ENCODE measurements at regions not wholly inside any gene's neighbourhood (a gene's known extent, or its start where the extent isn't known, plus 50 kb on each side); places are given as distances from the start of the nearest gene placed in this dataset.

DNA sequence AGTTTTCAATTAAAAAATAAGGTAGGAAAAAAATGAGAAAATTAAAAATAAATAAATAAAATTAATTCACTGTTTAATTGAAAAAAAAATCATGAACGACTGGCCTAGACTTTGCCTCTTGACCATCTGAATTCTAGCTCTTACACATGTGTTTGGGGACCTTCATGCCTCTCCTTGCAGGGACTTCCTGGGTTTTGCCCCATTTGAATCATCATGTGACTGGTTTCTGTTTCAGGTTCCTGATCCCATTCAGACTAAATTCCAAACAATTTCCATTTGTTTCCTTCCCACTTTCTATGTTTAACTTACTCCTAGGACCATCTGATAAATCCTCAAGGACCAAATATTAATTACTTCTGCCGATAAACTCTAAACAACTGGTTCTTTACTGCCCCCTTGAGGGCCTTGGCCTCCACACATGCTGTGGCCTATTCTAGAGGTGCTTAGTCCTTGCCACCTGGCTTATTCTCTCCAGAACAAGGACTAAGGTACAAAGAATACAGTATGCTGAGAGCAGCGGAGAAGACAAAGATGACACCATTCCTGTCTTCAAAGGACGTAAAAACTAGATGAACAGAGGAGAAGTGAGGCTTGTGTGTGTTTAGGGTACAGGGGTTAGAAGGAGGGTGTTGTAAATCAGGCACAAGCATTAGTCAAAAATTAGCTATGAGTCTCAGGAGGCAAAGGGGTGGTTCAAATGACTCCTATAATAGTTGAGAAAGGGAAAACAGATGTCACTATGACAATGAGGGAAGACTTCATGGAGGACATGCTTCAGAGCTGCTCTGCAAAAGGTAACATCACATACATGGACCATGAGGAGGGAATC is 125.8 kb upstream of the AVPR1A start:
- DNase-seq (ENCODE audit: low read depth, low spot score): no peak

DNA sequence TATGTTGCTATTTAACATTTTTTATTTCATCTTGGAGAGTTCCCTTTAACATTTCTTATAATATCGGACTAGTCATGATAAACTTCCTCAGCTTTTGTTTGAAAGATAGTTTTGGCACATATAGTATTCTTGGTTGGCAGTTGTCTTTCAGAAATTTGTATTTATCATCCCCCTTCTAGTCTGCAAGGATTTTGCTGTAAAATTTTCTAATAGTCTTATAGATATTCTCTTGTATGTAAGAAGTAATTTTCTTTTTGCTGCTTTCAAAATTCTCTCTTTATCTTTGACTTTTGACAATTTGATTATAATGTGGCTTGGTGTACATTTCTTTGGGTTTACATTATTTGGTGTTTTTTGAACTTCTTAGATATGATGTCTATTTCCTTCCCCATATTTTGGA is 116.0 kb upstream of the AVPR1A start:
- no peak for DNase-seq (ENCODE audit: low read depth, low spot score)
- no peaks in the 10 kb centered on the region for H3K4me1 ChIP-seq (ENCODE audit: control insufficient read depth, insufficient read depth, low read length)
- no peaks in the 10 kb centered on the region for H3K36me3 ChIP-seq (ENCODE audit: control insufficient read depth, insufficient read depth, low read length)
- H3K27me3 ChIP-seq (ENCODE audit: control insufficient read depth, insufficient read depth, low read length): no peaks in the 10 kb centered on the region
- H3K4me3 ChIP-seq (ENCODE audit: low read length): no peak overlapping the region
- H3K9me3 ChIP-seq (ENCODE audit: control insufficient read depth, insufficient read depth, low read length): no peaks in the 10 kb centered on the region
- no CpG with 5 or more reads among the region's 1 CpG for WGBS (ENCODE audit: insufficient coverage, insufficient read length)
- no peak overlapping the region for H3K27ac ChIP-seq (ENCODE audit: low read length)

More for the DNA sequence above, 125.8 kb upstream of the AVPR1A start:
- Histone ChIP-seq H3K27ac (ENCODE audit: low read length) (no peak overlapping the region), H3K4me1 (ENCODE audit: control insufficient read depth, insufficient read depth, low read length) (no peaks in the 10 kb centered on the region), H3K9me3 (ENCODE audit: control insufficient read depth, insufficient read depth, low read length) (no peaks in the 10 kb centered on the region), H3K27me3 (ENCODE audit: control insufficient read depth, insufficient read depth, low read length) (no peaks in the 10 kb centered on the region), H3K36me3 (ENCODE audit: control insufficient read depth, insufficient read depth, low read length) (no peaks in the 10 kb centered on the region), H3K4me3 (ENCODE audit: low read length) (no peak overlapping the region)
- WGBS (ENCODE audit: insufficient coverage, insufficient read length): no CpG with 5 or more reads among the region's 4 CpGs

DNA sequence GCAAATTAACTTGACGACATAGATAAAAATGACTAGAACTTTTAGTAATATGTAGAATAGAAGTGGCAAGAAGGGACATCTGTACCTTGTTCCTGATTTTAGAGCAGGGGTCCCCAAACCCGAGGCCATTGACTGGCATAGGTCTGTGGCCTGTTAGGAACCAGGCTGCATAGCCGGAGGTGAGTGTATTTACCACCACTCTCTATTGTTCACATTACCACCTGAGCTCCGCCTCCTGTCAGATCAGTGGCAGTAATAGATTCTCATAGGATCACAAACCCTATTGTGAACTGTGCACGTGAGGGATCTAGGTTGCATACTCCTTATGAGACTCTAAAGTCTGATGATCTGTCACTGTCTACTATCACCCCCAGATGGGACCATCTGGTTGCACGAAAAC is 113.6 kb upstream of the AVPR1A start:
- DNase-seq (ENCODE audit: low read depth, low spot score): no peak
- WGBS (ENCODE audit: insufficient coverage, insufficient read length): no CpG with 5 or more reads among the region's 6 CpGs
- no peak overlapping the region for H3K4me3 ChIP-seq (ENCODE audit: low read length)
- H3K4me1 ChIP-seq (ENCODE audit: control insufficient read depth, insufficient read depth, low read length): no peaks in the 10 kb centered on the region
- H3K27ac ChIP-seq (ENCODE audit: low read length): no peak overlapping the region
- H3K36me3 ChIP-seq (ENCODE audit: control insufficient read depth, insufficient read depth, low read length): no peaks in the 10 kb centered on the region
- H3K27me3 ChIP-seq (ENCODE audit: control insufficient read depth, insufficient read depth, low read length): no peaks in the 10 kb centered on the region
- no peaks in the 10 kb centered on the region for H3K9me3 ChIP-seq (ENCODE audit: control insufficient read depth, insufficient read depth, low read length)

DNA sequence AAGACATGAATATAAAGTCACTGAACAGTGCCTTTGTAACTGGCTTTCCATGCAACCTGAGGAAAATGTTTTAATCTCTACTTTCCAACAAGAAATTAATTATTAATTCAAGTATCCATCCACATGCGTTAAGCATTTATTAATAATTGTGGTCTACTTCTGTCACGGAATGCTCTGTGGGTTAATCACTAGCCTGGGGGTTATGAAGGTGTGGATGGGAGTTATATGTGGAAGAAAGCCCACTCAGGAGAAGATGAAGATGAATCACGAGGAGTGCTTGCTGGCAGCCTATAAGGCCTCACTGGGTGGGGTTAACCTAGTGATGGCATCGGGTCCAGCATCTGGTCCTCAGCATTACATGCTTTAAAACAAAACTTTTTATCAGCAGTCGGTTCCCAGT is 99.5 kb upstream of the AVPR1A start:
- no CpG with 5 or more reads among the region's 5 CpGs for WGBS (ENCODE audit: insufficient coverage, insufficient read length)

DNA sequence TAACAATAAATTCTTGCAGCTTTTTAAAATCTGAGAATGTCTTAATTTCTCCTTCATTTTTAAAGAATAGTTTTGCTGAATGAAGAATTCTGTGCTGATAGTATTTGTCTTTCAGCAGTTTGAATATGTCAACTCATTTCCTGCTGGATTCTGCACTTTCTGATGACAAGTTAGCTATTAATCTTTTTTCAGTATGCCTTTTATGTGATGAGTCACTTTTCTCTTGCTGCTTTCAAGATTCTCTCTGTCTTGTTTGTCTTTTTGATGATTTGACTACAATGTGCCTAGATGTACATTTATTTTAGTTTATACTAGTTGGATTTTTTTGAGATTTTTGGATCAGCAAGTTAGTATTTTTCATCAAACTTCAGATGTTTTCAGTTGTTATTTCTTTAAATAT is 87.9 kb upstream of the AVPR1A start:
- Histone ChIP-seq H3K27ac (ENCODE audit: low read length) (no peak overlapping the region), H3K9me3 (ENCODE audit: control insufficient read depth, insufficient read depth, low read length) (no peaks in the 10 kb centered on the region), H3K27me3 (ENCODE audit: control insufficient read depth, insufficient read depth, low read length) (no peaks in the 10 kb centered on the region), H3K4me1 (ENCODE audit: control insufficient read depth, insufficient read depth, low read length) (no peaks in the 10 kb centered on the region), H3K36me3 (ENCODE audit: control insufficient read depth, insufficient read depth, low read length) (no peaks in the 10 kb centered on the region), H3K4me3 (ENCODE audit: low read length) (no peak overlapping the region)
- no peak for DNase-seq (ENCODE audit: low read depth, low spot score)

More for the DNA sequence above, 99.5 kb upstream of the AVPR1A start:
- Histone ChIP-seq H3K27me3 (ENCODE audit: control insufficient read depth, insufficient read depth, low read length) (no peaks in the 10 kb centered on the region), H3K4me3 (ENCODE audit: low read length) (no peak overlapping the region), H3K4me1 (ENCODE audit: control insufficient read depth, insufficient read depth, low read length) (no peaks in the 10 kb centered on the region), H3K36me3 (ENCODE audit: control insufficient read depth, insufficient read depth, low read length) (no peaks in the 10 kb centered on the region), H3K27ac (ENCODE audit: low read length) (no peak overlapping the region), H3K9me3 (ENCODE audit: control insufficient read depth, insufficient read depth, low read length) (no peaks in the 10 kb centered on the region)
- no peak for DNase-seq (ENCODE audit: low read depth, low spot score)

DNA sequence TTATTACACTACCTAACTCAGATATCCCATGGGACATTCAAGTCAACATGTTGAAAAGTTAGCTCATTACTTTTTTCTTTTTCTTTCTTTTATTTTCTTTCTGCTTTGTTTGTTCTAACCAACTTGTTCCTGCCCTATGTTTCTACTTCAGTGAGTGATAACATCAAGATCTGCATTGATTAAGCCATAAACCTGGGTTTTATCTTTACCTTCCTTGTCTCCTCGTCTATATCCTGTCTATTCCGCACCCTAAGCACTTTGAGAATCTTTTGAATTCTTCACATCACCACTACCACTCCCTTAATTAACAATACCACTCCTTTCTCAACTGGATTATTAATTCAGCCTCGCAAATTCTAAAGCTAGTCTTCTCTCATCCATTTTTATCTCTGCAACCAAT is 81.9 kb upstream of the AVPR1A start:
- WGBS (ENCODE audit: insufficient coverage, insufficient read length): 100% methylated on average over 2 of the region's 3 CpGs
- Histone ChIP-seq H3K4me3 (ENCODE audit: low read length) (no peak overlapping the region), H3K4me1 (ENCODE audit: control insufficient read depth, insufficient read depth, low read length) (no peaks in the 10 kb centered on the region), H3K27me3 (ENCODE audit: control insufficient read depth, insufficient read depth, low read length) (no peaks in the 10 kb centered on the region), H3K9me3 (ENCODE audit: control insufficient read depth, insufficient read depth, low read length) (no peaks in the 10 kb centered on the region), H3K36me3 (ENCODE audit: control insufficient read depth, insufficient read depth, low read length) (no peaks in the 10 kb centered on the region), H3K27ac (ENCODE audit: low read length) (no peak overlapping the region)
- no peak for DNase-seq (ENCODE audit: low read depth, low spot score)

DNA sequence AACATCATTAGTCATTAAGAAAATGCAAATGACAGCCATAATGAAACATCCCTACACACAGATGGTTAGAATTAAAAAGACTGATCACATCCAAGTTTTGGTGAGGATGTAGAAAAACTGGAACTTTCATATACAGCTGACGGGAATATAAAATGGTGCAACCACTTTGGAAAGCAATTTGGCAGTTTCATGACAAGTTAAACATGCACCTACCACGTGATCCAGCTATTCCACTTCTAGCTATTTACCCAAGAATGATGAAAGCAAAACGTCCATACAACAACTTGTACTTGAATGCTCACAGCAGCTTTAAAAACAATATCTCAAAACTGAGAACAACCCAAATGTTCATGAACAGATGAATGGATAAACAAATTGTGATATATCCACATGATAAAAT is 77.9 kb upstream of the AVPR1A start:
- Histone ChIP-seq H3K9me3 (ENCODE audit: control insufficient read depth, insufficient read depth, low read length) (no peaks in the 10 kb centered on the region), H3K4me1 (ENCODE audit: control insufficient read depth, insufficient read depth, low read length) (no peaks in the 10 kb centered on the region), H3K36me3 (ENCODE audit: control insufficient read depth, insufficient read depth, low read length) (no peaks in the 10 kb centered on the region), H3K27ac (ENCODE audit: low read length) (no peak overlapping the region), H3K4me3 (ENCODE audit: low read length) (no peak overlapping the region), H3K27me3 (ENCODE audit: control insufficient read depth, insufficient read depth, low read length) (no peaks in the 10 kb centered on the region)
- no CpG with 5 or more reads among the region's 3 CpGs for WGBS (ENCODE audit: insufficient coverage, insufficient read length)
- DNase-seq (ENCODE audit: low read depth, low spot score): no peak

DNA sequence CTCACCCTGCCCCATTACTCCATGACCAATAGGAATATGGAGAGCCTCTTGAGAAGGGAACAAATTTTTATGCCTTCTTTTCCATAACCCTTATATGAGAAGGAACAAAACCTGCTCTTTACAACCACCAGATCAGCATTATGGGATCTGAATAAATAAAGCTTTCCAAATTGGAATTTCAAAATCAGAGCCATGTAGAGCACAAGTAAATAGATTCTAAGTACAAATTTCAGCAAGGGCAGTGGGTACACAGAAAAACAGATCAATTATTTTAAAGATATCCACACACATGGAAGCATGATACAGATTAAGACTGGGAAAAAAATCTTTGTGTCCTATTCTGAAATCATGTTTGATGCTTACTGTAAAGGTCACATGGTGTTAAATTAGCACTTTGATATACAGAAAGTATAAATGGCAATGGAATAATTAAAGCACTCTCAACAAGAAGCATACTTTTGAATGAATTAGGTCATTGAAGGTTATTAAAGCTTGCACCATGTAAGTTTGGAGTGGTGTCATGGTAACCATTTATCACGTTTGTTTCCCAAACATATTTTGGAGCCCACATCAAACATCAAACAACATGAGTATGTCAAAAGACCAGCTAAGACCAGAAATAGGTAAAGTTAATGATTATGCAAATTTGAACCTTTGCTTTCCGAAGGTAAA is 75.9 kb upstream of the AVPR1A start:
- DNase-seq (ENCODE audit: low read depth, low spot score): no peak
- Histone ChIP-seq H3K36me3 (ENCODE audit: control insufficient read depth, insufficient read depth, low read length) (no peaks in the 10 kb centered on the region), H3K27ac (ENCODE audit: low read length) (no peak overlapping the region), H3K9me3 (ENCODE audit: control insufficient read depth, insufficient read depth, low read length) (no peaks in the 10 kb centered on the region), H3K27me3 (ENCODE audit: control insufficient read depth, insufficient read depth, low read length) (no peaks in the 10 kb centered on the region), H3K4me1 (ENCODE audit: control insufficient read depth, insufficient read depth, low read length) (no peaks in the 10 kb centered on the region), H3K4me3 (ENCODE audit: low read length) (no peak overlapping the region)
- WGBS (ENCODE audit: insufficient coverage, insufficient read length): no CpG with 5 or more reads among the region's 2 CpGs

DNA sequence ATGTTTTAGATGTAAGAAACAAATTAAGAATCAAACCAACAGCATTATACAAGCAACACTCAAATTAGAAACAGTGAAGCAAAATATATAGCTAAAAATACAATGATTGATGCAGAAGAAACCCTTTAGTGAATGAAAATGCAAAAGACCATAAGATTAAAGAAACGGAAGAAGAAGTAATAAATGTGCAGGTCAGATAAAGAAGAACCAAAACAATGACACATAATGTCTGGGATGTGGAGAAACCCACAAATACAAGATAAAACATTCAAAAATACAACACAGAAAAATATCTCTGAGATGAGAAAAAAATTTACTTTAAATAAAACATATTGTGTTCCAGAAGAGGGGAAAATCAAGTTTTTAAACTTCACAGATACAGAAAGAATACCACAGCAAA is 73.4 kb upstream of the AVPR1A start:
- no peaks in the 10 kb centered on the region for H3K9me3 ChIP-seq (ENCODE audit: control insufficient read depth, insufficient read depth, low read length)

DNA sequence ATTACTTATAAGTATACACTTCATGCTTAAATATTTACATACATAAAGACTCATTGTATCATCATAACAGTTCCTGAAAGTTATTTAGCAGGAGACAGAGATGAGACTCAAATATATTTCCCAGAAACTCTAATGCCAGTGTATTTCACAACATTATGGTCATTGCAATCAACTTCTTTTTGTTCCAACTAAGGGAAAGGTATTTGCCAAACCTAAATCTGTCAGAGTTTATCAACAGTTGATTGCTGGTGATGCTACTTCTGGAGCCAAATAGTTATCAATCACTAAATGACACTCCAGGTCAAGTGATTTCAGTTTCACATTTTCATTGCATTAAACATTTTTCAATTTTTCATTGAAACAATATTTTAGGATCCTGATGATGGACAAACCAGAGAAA is 72.1 kb upstream of the AVPR1A start:
- Histone ChIP-seq H3K27me3 (ENCODE audit: control insufficient read depth, insufficient read depth, low read length) (no peaks in the 10 kb centered on the region), H3K4me3 (ENCODE audit: low read length) (no peak overlapping the region), H3K36me3 (ENCODE audit: control insufficient read depth, insufficient read depth, low read length) (no peaks in the 10 kb centered on the region), H3K9me3 (ENCODE audit: control insufficient read depth, insufficient read depth, low read length) (no peaks in the 10 kb centered on the region), H3K4me1 (ENCODE audit: control insufficient read depth, insufficient read depth, low read length) (no peaks in the 10 kb centered on the region), H3K27ac (ENCODE audit: low read length) (no peak overlapping the region)
- DNase-seq (ENCODE audit: low read depth, low spot score): no peak

More for the DNA sequence above, 73.4 kb upstream of the AVPR1A start:
- no peaks in the 10 kb centered on the region for H3K36me3 ChIP-seq (ENCODE audit: control insufficient read depth, insufficient read depth, low read length)
- no peaks in the 10 kb centered on the region for H3K27me3 ChIP-seq (ENCODE audit: control insufficient read depth, insufficient read depth, low read length)
- no peak overlapping the region for H3K4me3 ChIP-seq (ENCODE audit: low read length)
- H3K27ac ChIP-seq (ENCODE audit: low read length): no peak overlapping the region
- no peak for DNase-seq (ENCODE audit: low read depth, low spot score)
- no CpG with 5 or more reads among the region's 1 CpG for WGBS (ENCODE audit: insufficient coverage, insufficient read length)
- no peaks in the 10 kb centered on the region for H3K4me1 ChIP-seq (ENCODE audit: control insufficient read depth, insufficient read depth, low read length)

DNA sequence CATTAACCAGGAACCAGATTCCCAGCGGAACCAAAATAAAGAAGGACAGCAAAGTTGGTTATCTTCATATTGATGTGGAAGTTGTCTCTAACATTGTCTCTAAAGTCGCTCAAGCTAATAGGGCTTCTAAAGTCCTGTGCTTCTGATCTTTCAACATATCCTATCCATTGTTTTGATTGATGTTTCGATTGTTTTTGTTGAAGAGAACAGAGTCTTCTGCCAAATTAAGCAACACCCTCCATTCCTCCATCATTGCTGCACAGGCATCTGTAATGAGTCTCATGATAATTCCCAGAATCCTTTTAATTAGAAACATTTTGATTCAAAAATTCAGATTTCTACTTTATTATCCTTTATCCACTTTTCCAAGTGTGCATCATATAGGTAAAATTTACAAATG is 71.6 kb upstream of the AVPR1A start:
- no peaks in the 10 kb centered on the region for H3K9me3 ChIP-seq (ENCODE audit: control insufficient read depth, insufficient read depth, low read length)
- WGBS (ENCODE audit: insufficient coverage, insufficient read length): no CpG with 5 or more reads among the region's 3 CpGs
- no peak for DNase-seq (ENCODE audit: low read depth, low spot score)
- H3K27ac ChIP-seq (ENCODE audit: low read length): no peak overlapping the region
- H3K27me3 ChIP-seq (ENCODE audit: control insufficient read depth, insufficient read depth, low read length): no peaks in the 10 kb centered on the region
- H3K4me3 ChIP-seq (ENCODE audit: low read length): no peak overlapping the region
- no peaks in the 10 kb centered on the region for H3K4me1 ChIP-seq (ENCODE audit: control insufficient read depth, insufficient read depth, low read length)
- H3K36me3 ChIP-seq (ENCODE audit: control insufficient read depth, insufficient read depth, low read length): no peaks in the 10 kb centered on the region
